Sigmoid colon (tissue), 6 donors: ENCODE measurements at regions not wholly inside any gene's neighbourhood (a gene's known extent, or its start where the extent isn't known, plus 50 kb on each side); places are given as distances from the start of the nearest gene placed in this dataset.

ENCODE experiments used
- DNase-seq: peaks from one replicate; pipeline ENCODE4 v3.0.0-alpha.2; 2019
- H3K27ac ChIP-seq, 4 donors: fragments of 200-600 bp; sonication (generic); one replicate each; pipeline ENCODE4 v1.5.1; 2016 to 2019; ENCODE audit warnings: mild to moderate bottlenecking in 1 of 4
- H3K27me3 ChIP-seq, 3 donors: fragments of 200-600 bp; sonication (generic); one replicate each; pipeline ENCODE4 v1.5.1; 2019; ENCODE audit warnings: mild to moderate bottlenecking in 1 of 3
- H3K36me3 ChIP-seq, 4 donors: fragments of 200-600 bp; sonication (generic); one replicate each; pipeline ENCODE4 v1.5.1; 2016 to 2019
- H3K4me1 ChIP-seq, 4 donors: fragments of 200-600 bp; sonication (generic); one replicate each; pipeline ENCODE4 v1.5.1; 2017 to 2019
- H3K4me3 ChIP-seq, 4 donors: fragments of 200-600 bp; sonication (generic); one replicate each; pipeline ENCODE4 v1.5.1; 2017 to 2019; ENCODE audit warnings: mild to moderate bottlenecking in 2 of 4, moderate library complexity in 1 of 4
- H3K9me3 ChIP-seq, 4 donors: fragments of 200-600 bp in 3 of 4; sonication (generic) in 3 of 4; one replicate each; pipeline versions ENCODE4 v1.5.1 to v1.6.1; 2013 to 2019
- CTCF ChIP-seq, 4 experiments: fragments of 450-650 bp in 3 of 4; fragments of 200-600 bp in 1 of 4; IDR thresholded peaks; one replicate each; pipeline ENCODE4 v1.5.1; 2016 to 2019; ENCODE audit warnings: antibody characterized with exemption in 4 of 4, mild to moderate bottlenecking in 3 of 4, moderate library complexity in 2 of 4
- EP300 ChIP-seq, 4 donors: sonication (generic); formaldehyde crosslinking; IDR thresholded peaks; one replicate each; pipeline ENCODE4 v1.6.1; 2017; ENCODE audit warnings: antibody characterized with exemption in 4 of 4
- POLR2A ChIP-seq, 2 donors: fragments of 450-650 bp; IDR thresholded peaks; one replicate each; pipeline ENCODE4 v1.6.1; 2016; ENCODE audit warnings: antibody characterized with exemption in 2 of 2, mild to moderate bottlenecking in 2 of 2, moderate library complexity in 2 of 2
- POLR2AphosphoS5 ChIP-seq, 4 donors: sonication (generic); formaldehyde crosslinking; IDR thresholded peaks; one replicate each; pipeline ENCODE4 v1.6.1; 2017; ENCODE audit warnings: antibody characterized with exemption in 4 of 4
- WGBS, 2 donors: extraction: QIAGEN DNeasy Blood & Tissue Kit; methylation state at CpG; one replicate each; pipeline ENCODE4 v1.1.7; 2013; 5-methylcytosine and 5-hydroxymethylcytosine counted together
- intact Hi-C: fragments of 100-400 bp; cut with DNase I; formaldehyde crosslinking; loops from one replicate; pipeline ENCODE4 v1.15.1; 2023
- donor health status: healthy with polysubstance abuse.
- donor health status: healthy.

DNA sequence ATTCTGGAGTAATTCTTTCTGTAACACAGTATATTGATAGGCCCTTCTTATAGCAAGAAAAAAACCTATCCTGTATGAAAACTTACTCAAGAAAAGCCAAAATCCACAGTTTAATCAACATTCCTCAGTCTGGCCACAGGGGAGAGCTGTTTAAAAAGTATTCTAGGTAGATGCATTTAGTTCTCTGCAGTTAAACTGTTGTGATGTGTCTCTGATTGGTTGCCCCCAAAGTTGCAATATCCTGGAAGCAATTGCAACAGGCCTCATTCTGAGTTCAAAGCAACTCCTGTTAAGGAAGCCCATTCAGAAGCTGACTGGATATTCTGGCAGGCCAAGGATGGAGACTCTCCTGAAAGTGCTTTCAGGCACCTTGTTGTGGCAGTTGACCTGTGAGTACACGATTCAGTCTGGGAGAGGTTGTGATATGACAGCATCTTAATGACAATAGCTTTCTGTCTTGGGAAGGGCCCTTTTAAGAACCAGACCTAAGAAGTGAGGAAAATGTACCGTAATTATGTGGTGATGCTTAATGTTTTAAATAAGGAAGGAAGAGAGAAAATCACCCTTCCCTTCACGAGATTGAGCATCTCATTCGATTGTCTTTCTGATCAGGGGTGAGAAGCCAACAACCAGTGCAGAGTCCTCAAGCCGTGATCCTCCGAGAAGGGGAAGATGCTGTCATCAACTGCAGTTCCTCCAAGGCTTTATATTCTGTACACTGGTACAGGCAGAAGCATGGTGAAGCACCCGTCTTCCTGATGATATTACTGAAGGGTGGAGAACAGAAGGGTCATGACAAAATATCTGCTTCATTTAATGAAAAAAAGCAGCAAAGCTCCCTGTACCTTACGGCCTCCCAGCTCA is 420.7 kb downstream of the DAD1 start:
- no peaks in the 10 kb centered on the region for H3K27me3 ChIP-seq
- H3K36me3 ChIP-seq: no peaks in the 10 kb centered on the region
- no peaks in the 10 kb centered on the region for H3K4me1 ChIP-seq
- no peak overlapping the region for H3K4me3 ChIP-seq
- WGBS, 2 donors: 85 to 91% methylated on average over 8 of the region's 8 CpGs
- no peak for DNase-seq
- TF ChIP-seq POLR2A (IDR thresholded peaks at IDR 0.05) (no peak), CTCF (IDR thresholded peaks at IDR 0.05) (no peak), POLR2AphosphoS5 (IDR thresholded peaks at IDR 0.05) (no peak), EP300 (IDR thresholded peaks at IDR 0.05) (no peak)
- intact Hi-C loops: no loop called here
- no peaks in the 10 kb centered on the region for H3K9me3 ChIP-seq
- no peak overlapping the region for H3K27ac ChIP-seq

- intact Hi-C loops: no loop called here
- WGBS, 2 donors: 77 to 79% methylated on average over 3 of the region's 3 CpGs
- no peak for DNase-seq
These were observed 424.4 kb downstream of the DAD1 start for GRCh38 chr14:22164616-22165015.

GRCh38 chr14:22163051-22163450 is 426.0 kb downstream of the DAD1 start:
- Histone ChIP-seq H3K27me3 (no peaks in the 10 kb centered on the region), H3K4me1 (no peaks in the 10 kb centered on the region), H3K27ac (no peak overlapping the region), H3K36me3 (no peaks in the 10 kb centered on the region), H3K9me3 (no peaks in the 10 kb centered on the region), H3K4me3 (no peak overlapping the region)
- DNase-seq: no peak
- intact Hi-C loops: no loop called here
- TF ChIP-seq POLR2AphosphoS5 (IDR thresholded peaks at IDR 0.05): no peak
- TF ChIP-seq POLR2A (IDR thresholded peaks at IDR 0.05): no peak
- no peak for TF ChIP-seq CTCF (IDR thresholded peaks at IDR 0.05)
- TF ChIP-seq EP300 (IDR thresholded peaks at IDR 0.05): no peak

More at GRCh38 chr14:22164616-22165015, 424.4 kb downstream of the DAD1 start:
- no peaks in the 10 kb centered on the region for H3K4me1 ChIP-seq
- H3K36me3 ChIP-seq: no peaks in the 10 kb centered on the region
- H3K27ac ChIP-seq: no peak overlapping the region
- H3K27me3 ChIP-seq: no peaks in the 10 kb centered on the region
- TF ChIP-seq POLR2A (IDR thresholded peaks at IDR 0.05) (no peak), EP300 (IDR thresholded peaks at IDR 0.05) (no peak), CTCF (IDR thresholded peaks at IDR 0.05) (no peak), POLR2AphosphoS5 (IDR thresholded peaks at IDR 0.05) (no peak)
- no peak overlapping the region for H3K4me3 ChIP-seq
- no peaks in the 10 kb centered on the region for H3K9me3 ChIP-seq

GRCh38 chr14:22159957-22160356 is 429.1 kb downstream of the DAD1 start:
- Histone ChIP-seq H3K36me3 (no peaks in the 10 kb centered on the region), H3K9me3 (no peaks in the 10 kb centered on the region), H3K27me3 (no peaks in the 10 kb centered on the region), H3K4me1 (no peaks in the 10 kb centered on the region), H3K4me3 (no peak overlapping the region), H3K27ac (no peak overlapping the region)
- WGBS, 2 donors: 4 to 32% methylated on average over 2 of the region's 2 CpGs
- no peak for DNase-seq
- TF ChIP-seq POLR2A (IDR thresholded peaks at IDR 0.05) (no peak), CTCF (IDR thresholded peaks at IDR 0.05) (no peak), POLR2AphosphoS5 (IDR thresholded peaks at IDR 0.05) (no peak), EP300 (IDR thresholded peaks at IDR 0.05) (no peak)
- intact Hi-C loops: no loop called here

DNA sequence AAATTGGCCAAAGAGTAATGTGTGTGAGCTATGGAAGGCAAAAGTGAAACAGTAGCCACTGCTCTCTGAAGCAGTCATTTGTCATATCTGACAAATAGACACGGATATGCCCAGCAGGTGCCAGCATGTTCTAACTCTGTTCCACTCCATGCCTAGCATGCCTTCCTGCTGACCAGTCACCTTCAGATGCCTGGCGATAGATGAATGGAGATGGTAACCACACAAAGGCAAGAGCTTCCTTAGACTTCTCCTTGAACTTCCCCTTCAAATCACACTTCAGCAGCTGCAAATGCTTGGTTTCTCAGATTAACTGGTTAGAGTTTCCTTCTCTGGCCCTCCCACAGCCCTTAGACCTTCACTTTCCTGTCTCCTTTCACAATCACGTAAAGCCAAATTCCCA is 429.9 kb downstream of the DAD1 start:
- no peaks in the 10 kb centered on the region for H3K36me3 ChIP-seq
- TF ChIP-seq POLR2AphosphoS5 (IDR thresholded peaks at IDR 0.05) (no peak), POLR2A (IDR thresholded peaks at IDR 0.05) (no peak), CTCF (IDR thresholded peaks at IDR 0.05) (no peak), EP300 (IDR thresholded peaks at IDR 0.05) (no peak)
- no peak overlapping the region for H3K27ac ChIP-seq
- 38 to 45% methylated on average over 3 of the region's 3 CpGs for WGBS, 2 donors
- no peaks in the 10 kb centered on the region for H3K4me1 ChIP-seq
- no peaks in the 10 kb centered on the region for H3K9me3 ChIP-seq
- DNase-seq: no peak
- intact Hi-C loops: no loop called here
- H3K27me3 ChIP-seq: no peaks in the 10 kb centered on the region
- H3K4me3 ChIP-seq: no peak overlapping the region
